ENCODE measurements at regions not wholly inside any gene's neighbourhood (a gene's known extent, or its start where the extent isn't known, plus 50 kb on each side); places are given as distances from the start of the nearest gene placed in this dataset.

DNA sequence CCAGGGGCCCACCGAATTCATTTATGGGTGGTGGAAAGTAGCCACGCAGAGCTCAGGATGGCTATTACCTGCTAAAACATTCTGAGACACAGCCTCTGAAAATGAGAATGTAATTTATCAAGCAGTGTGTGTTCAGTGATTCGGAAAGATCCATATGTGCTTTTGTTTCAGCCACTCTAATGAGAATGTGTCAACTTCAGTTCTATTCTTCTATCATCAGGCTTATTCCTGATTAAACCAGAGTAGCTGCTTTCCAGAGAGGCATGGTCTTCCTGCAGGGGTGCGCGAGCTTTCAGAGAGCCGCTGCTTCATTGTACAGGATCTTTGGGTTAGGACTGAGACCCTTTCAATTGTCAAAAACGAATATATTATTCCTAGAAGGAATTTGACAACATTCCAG is 167.6 kb downstream of the OTUD1 start:
- intact Hi-C loops (cut with DNase I), result no loop called here
- Histone ChIP-seq H3K4me3 (no peak overlapping the region), H3K9me3 (no peaks in the 10 kb centered on the region), H3K4me1 (no peaks in the 10 kb centered on the region), H3K36me3 (no peaks in the 10 kb centered on the region), H3K27ac (no peak overlapping the region), H3K27me3 (ENCODE audit: low read depth) (no peaks in the 10 kb centered on the region)
- ATAC-seq (no peak), DNase-seq (no peak)
- TF ChIP-seq, protein P1, sequence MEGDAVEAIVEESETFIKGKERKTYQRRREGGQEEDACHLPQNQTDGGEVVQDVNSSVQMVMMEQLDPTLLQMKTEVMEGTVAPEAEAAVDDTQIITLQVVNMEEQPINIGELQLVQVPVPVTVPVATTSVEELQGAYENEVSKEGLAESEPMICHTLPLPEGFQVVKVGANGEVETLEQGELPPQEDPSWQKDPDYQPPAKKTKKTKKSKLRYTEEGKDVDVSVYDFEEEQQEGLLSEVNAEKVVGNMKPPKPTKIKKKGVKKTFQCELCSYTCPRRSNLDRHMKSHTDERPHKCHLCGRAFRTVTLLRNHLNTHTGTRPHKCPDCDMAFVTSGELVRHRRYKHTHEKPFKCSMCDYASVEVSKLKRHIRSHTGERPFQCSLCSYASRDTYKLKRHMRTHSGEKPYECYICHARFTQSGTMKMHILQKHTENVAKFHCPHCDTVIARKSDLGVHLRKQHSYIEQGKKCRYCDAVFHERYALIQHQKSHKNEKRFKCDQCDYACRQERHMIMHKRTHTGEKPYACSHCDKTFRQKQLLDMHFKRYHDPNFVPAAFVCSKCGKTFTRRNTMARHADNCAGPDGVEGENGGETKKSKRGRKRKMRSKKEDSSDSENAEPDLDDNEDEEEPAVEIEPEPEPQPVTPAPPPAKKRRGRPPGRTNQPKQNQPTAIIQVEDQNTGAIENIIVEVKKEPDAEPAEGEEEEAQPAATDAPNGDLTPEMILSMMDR (IDR thresholded peaks at IDR 0.05), result no peak

DNA sequence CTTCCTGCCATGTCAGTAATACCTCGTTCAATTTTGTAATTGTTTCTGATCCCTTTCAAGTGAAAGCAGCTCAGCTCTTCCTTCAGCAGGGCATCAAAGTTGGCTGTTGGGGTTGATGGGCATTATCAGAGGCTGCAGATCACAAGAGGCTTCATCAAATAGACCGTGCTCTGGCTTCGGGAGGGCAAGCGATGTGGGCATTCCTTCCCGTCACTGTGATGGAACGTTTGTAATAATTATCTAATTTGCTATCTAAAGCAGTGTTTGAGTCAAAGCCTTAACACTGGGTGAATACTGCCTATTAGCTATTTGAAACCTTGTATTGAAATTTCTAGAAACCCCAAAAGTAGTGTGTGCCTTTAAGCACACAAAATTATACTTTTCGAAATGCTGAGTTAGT is 170.1 kb downstream of the OTUD1 start:
- Histone ChIP-seq H3K9me3 (no peaks in the 10 kb centered on the region), H3K27me3 (ENCODE audit: low read depth) (no peaks in the 10 kb centered on the region), H3K4me3 (no peak overlapping the region), H3K27ac (no peak overlapping the region), H3K36me3 (no peaks in the 10 kb centered on the region), H3K4me1 (no peaks in the 10 kb centered on the region)
- intact Hi-C loops (cut with DNase I), result no loop called here
- TF ChIP-seq, protein P1 (IDR thresholded peaks at IDR 0.05), result no peak
- DNase-seq (no peak), ATAC-seq (no peak)

DNA sequence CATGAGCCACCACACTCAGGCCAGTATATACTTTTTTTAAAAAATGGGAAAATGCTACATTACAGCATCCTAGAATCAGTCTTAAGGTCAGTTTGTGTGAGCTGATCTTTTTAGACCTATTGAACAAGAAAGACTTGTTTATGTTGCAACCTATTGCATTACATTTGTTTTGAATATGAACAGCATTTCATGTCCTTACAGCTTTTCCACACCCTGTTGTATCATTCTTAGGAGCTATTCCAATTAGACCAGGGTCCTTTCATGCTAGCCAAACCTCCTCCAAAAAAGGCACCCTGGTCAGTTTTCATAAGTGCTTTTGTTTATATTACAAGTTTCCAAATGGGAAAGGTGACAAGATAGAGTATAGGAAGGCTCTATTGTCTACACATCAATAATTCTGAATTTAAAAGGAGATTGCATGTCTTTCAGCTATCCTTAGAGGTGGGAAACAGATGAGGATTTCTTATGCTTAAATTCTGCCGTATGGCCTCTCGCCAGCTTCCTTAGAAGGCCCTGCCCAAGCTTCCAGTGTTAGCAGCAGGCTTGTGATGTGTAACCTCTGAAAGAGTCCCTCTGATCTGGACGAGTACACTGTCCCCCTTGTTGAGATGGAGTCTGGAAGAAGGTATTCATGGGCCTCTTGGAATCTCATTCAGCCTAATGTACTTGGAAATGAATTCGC is 171.9 kb downstream of the OTUD1 start:
- TF ChIP-seq, protein P1 (IDR thresholded peaks at IDR 0.05), result no peak
- ATAC-seq (no peak), DNase-seq (no peak)
- Histone ChIP-seq H3K27me3 (ENCODE audit: low read depth) (no peaks in the 10 kb centered on the region), H3K27ac (no peak overlapping the region), H3K4me1 (no peaks in the 10 kb centered on the region), H3K9me3 (no peaks in the 10 kb centered on the region), H3K4me3 (no peak overlapping the region), H3K36me3 (no peaks in the 10 kb centered on the region)
- intact Hi-C loops (cut with DNase I), result no loop called here

DNA sequence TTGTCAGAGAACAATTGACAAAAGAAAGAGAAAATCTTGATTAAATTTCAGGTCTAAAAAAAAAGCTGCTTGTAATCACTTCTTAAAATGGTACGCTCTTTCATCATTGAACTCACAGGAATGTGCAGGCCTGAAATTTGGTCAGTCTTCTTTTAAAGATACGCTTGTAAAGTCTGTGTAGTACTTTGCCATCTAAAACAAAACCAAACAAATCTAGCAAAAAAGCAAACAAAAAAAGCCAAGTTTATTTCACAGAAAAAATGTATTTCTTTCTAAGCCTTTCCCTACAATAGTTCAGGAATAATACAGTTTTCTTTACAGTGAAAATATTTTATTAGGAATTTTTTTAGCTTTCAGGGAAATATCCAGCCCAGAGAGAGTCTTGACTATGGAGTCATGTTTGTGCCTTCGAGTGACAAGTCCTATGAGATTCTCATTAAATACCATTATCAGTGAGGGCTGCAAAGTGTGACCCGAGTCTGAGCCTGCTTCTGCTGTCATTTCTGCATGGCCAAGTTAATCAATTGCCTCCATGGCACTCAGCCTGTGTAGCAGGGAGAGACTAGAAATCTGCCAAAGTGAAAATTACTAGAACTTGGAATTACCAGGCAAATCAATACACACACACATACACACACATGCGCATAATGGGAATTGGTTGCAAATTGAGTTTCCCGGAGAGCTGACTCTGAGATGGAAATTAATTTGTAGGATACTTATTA is 172.6 kb downstream of the OTUD1 start:
- H3K4me3 ChIP-seq, result no peak overlapping the region
- H3K27ac ChIP-seq, result no peak overlapping the region
- H3K4me1 ChIP-seq, result no peaks in the 10 kb centered on the region
- intact Hi-C loops (cut with DNase I), result no loop called here
- H3K9me3 ChIP-seq, result no peaks in the 10 kb centered on the region
- H3K27me3 ChIP-seq (ENCODE audit: low read depth), result no peaks in the 10 kb centered on the region
- TF ChIP-seq, protein P1 (IDR thresholded peaks at IDR 0.05), result no peak
- ATAC-seq, result no peak
- no peak for DNase-seq
- no peaks in the 10 kb centered on the region for H3K36me3 ChIP-seq

DNA sequence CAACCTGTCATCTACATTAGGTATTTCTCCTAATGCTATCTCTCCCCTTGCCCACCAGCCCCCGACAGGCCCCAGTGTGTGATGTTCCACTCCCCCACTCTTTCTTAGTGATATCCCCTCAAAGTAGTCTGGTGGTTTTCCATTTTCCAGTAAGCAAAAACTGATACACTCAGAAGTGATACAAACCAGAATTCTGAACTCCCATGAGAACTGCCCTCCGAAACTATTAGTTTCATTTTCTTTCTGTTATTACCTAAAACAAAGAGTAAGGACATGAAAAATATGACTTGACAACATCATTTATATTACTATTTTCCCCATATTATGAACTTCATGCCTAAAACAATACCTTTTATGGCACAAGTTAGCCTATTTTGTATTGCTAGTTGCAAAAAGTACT is 175.0 kb downstream of the OTUD1 start:
- no peaks in the 10 kb centered on the region for H3K9me3 ChIP-seq
- no peak overlapping the region for H3K4me3 ChIP-seq
- H3K36me3 ChIP-seq, result no peaks in the 10 kb centered on the region
- DNase-seq, result no peak
- no peaks in the 10 kb centered on the region for H3K27me3 ChIP-seq (ENCODE audit: low read depth)
- intact Hi-C loops (cut with DNase I), result no loop called here
- no peaks in the 10 kb centered on the region for H3K4me1 ChIP-seq
- ATAC-seq, result no peak
- no peak overlapping the region for H3K27ac ChIP-seq
- TF ChIP-seq, protein P1 (IDR thresholded peaks at IDR 0.05), result no peak

Data from lower lobe of right lung (tissue), 2 donors.